Neuronal stem cell (in vitro differentiated cells): ENCODE measurements at regions not wholly inside any gene's neighbourhood (a gene's known extent, or its start where the extent isn't known, plus 50 kb on each side); places are given as distances from the start of the nearest gene placed in this dataset.

ENCODE experiments used
- DNase-seq: peaks from one replicate; pipeline ENCODE4 v3.0.0-alpha.2; 2013; ENCODE audit warnings: low spot score
- H2AFZ ChIP-seq: one replicate; pipeline ENCODE4 v1.6.1; 2013; ENCODE audit warnings: mild to moderate bottlenecking, low read length, inconsistent platforms
- H2AK5ac ChIP-seq: 2 replicates; pipeline ENCODE4 v1.6.1; 2013; ENCODE audit warnings: low read depth, mild to moderate bottlenecking, inconsistent platforms, low read length, moderate library complexity, mixed read lengths
- H2BK120ac ChIP-seq: 2 replicates; pipeline ENCODE4 v1.6.1; 2013; ENCODE audit warnings: low read depth, mild to moderate bottlenecking, inconsistent platforms, low read length, moderate library complexity, mixed read lengths
- H2BK12ac ChIP-seq: one replicate; pipeline ENCODE4 v1.6.1; 2013; ENCODE audit warnings: low read length, inconsistent platforms
- H2BK15ac ChIP-seq: 2 replicates; pipeline ENCODE4 v1.6.1; 2013; ENCODE audit warnings: mild to moderate bottlenecking, low read length, inconsistent platforms, mixed read lengths
- H2BK5ac ChIP-seq: one replicate; pipeline ENCODE4 v1.6.1; 2013; ENCODE audit warnings: inconsistent platforms, mild to moderate bottlenecking, low read length, moderate library complexity
- H3K14ac ChIP-seq: one replicate; pipeline ENCODE4 v1.6.1; 2013; ENCODE audit warnings: low read length, inconsistent platforms
- H3K18ac ChIP-seq: 2 replicates; pipeline ENCODE4 v1.6.1; 2013; ENCODE audit warnings: low read length, inconsistent platforms
- H3K23ac ChIP-seq: 2 replicates; pipeline ENCODE4 v1.6.1; 2013; ENCODE audit warnings: low read depth, mild to moderate bottlenecking, mixed read lengths, low read length, inconsistent platforms; ENCODE audit not compliant: poor library complexity
- H3K27ac ChIP-seq: replicated peaks from 3 replicates; pipeline ENCODE4 v1.5.1; 2013; ENCODE audit warnings: low read length, inconsistent platforms
- H3K27me3 ChIP-seq, 3 experiments: 2 replicates each; pipeline ENCODE4 v1.6.1; 2013; ENCODE audit warnings: low read length in 3 of 3, mild to moderate bottlenecking in 2 of 3, inconsistent platforms in 1 of 3, low read depth in 1 of 3, mixed read lengths in 1 of 3, moderate library complexity in 1 of 3; ENCODE audit not compliant: control insufficient read depth in 3 of 3, insufficient read depth in 3 of 3
- H3K36me3 ChIP-seq, 2 donors: replicated peaks in 1 of 2; 2 replicates each; pipeline ENCODE4 v1.6.1; 2013; ENCODE audit warnings: low read length in 2 of 2; ENCODE audit not compliant: control insufficient read depth in 2 of 2, insufficient read depth in 2 of 2
- H3K4ac ChIP-seq: 2 replicates; pipeline ENCODE4 v1.6.1; 2013; ENCODE audit warnings: inconsistent platforms, mild to moderate bottlenecking, low read length, moderate library complexity
- H3K4me1 ChIP-seq, 2 donors: 1 replicate in 1 of 2; 2 replicates in 1 of 2; pipeline ENCODE4 v1.6.1; 2013; ENCODE audit warnings: low read length in 2 of 2, low read depth in 1 of 2; ENCODE audit not compliant: control insufficient read depth in 2 of 2, insufficient read depth in 1 of 2
- H3K4me2 ChIP-seq: one replicate; pipeline ENCODE4 v1.6.1; 2013; ENCODE audit warnings: mild to moderate bottlenecking, low read length, inconsistent platforms; ENCODE audit not compliant: insufficient read depth, poor library complexity, severe bottlenecking
- H3K4me3 ChIP-seq, 2 donors: 2 replicates each; pipeline ENCODE4 v1.5.1; 2013; ENCODE audit warnings: low read length in 2 of 2, mild to moderate bottlenecking in 2 of 2, inconsistent platforms in 1 of 2, moderate library complexity in 1 of 2
- H3K79me1 ChIP-seq: one replicate; pipeline ENCODE4 v1.6.1; 2013; ENCODE audit warnings: low read depth, mild to moderate bottlenecking, inconsistent platforms, low read length, moderate library complexity
- H3K9ac ChIP-seq: one replicate; pipeline ENCODE4 v1.6.1; 2013; ENCODE audit warnings: mild to moderate bottlenecking, low read depth, low read length, inconsistent platforms; ENCODE audit not compliant: poor library complexity
- H3K9me3 ChIP-seq, 2 donors: replicated peaks in 1 of 2; 2 replicates each; pipeline versions ENCODE3 to v1.6.1; 2013; ENCODE audit warnings: low read length in 2 of 2, mild to moderate bottlenecking in 2 of 2, inconsistent platforms in 1 of 2, low read depth in 1 of 2, mixed read lengths in 1 of 2, moderate library complexity in 1 of 2; ENCODE audit not compliant: control insufficient read depth in 2 of 2, insufficient read depth in 1 of 2
- H4K8ac ChIP-seq: one replicate; pipeline ENCODE4 v1.6.1; 2013; ENCODE audit warnings: low read depth, mild to moderate bottlenecking, inconsistent platforms, low read length, moderate library complexity
- H4K91ac ChIP-seq: one replicate; pipeline ENCODE4 v1.6.1; 2013; ENCODE audit warnings: low read length, low read depth, mild to moderate bottlenecking, inconsistent platforms; ENCODE audit not compliant: poor library complexity
- WGBS, 2 donors: extraction: QIAGEN DNeasy Blood & Tissue Kit; methylation state at CpG; one replicate each; pipeline ENCODE4 v1.1.7; 2013; ENCODE audit warnings: missing lambda C conversion rate in 2 of 2, mixed read lengths in 1 of 2; ENCODE audit not compliant: insufficient read length in 2 of 2, insufficient replicate concordance in 1 of 2; ENCODE audit errors: extremely low coverage in 2 of 2; 5-methylcytosine and 5-hydroxymethylcytosine counted together

- no peak overlapping the region for H3K18ac ChIP-seq
- no peak for DNase-seq
- no CpG with 5 or more reads among the region's 3 CpGs for WGBS, 2 donors
These were observed 100.4 kb upstream of the ZNF618 start for GRCh38 chr9:113775749-113776148.

GRCh38 chr9:113776194-113776593, 99.9 kb upstream of the ZNF618 start:
- Histone ChIP-seq H3K14ac (no peak overlapping the region), H4K91ac (no peak overlapping the region)

More at GRCh38 chr9:113775749-113776148, 100.4 kb upstream of the ZNF618 start:
- H3K14ac ChIP-seq = no peak overlapping the region
- no peak overlapping the region for H2BK120ac ChIP-seq
- H3K23ac ChIP-seq = no peak overlapping the region
- no peaks in the 10 kb centered on the region for H3K36me3 ChIP-seq
- peaks cover 0 to 7% (median 0%) of the 10 kb centered on the region in 3 experiments for H3K27me3 ChIP-seq
- peaks cover 0 to 2% of the 10 kb centered on the region in 2 donors for H3K4me1 ChIP-seq
- H2AK5ac ChIP-seq = no peak overlapping the region
- H2BK15ac ChIP-seq = no peak overlapping the region
- no peak overlapping the region for H3K9ac ChIP-seq
- no peaks in the 10 kb centered on the region for H3K79me1 ChIP-seq
- H3K4me3 ChIP-seq = no peak overlapping the region
- H3K4ac ChIP-seq = no peak overlapping the region
- H2BK12ac ChIP-seq = no peak overlapping the region
- H2BK5ac ChIP-seq = no peak overlapping the region
- no peak overlapping the region for H3K4me2 ChIP-seq
- H3K9me3 ChIP-seq = no peaks in the 10 kb centered on the region
- no peak overlapping the region for H4K8ac ChIP-seq
- no peak overlapping the region for H4K91ac ChIP-seq
- no peak overlapping the region for H3K27ac ChIP-seq
- no peak overlapping the region for H2AFZ ChIP-seq

GRCh38 chr9:113781381-113781780, 94.7 kb upstream of the ZNF618 start:
- Histone ChIP-seq H3K4me3 (no peak overlapping the region), H2BK15ac (no peak overlapping the region), H2BK120ac (no peak overlapping the region), H3K27ac (no peak overlapping the region), H3K4ac (no peak overlapping the region), H3K14ac (no peak overlapping the region), H3K27me3 (peaks cover 0 to 22% (median 0%) of the 10 kb centered on the region in 3 experiments), H3K23ac (no peak overlapping the region), H3K9ac (no peak overlapping the region), H3K4me1 (no peaks in the 10 kb centered on the region), H3K79me1 (no peaks in the 10 kb centered on the region), H2AK5ac (no peak overlapping the region), H3K18ac (no peak overlapping the region), H3K36me3 (no peaks in the 10 kb centered on the region), H3K4me2 (no peak overlapping the region), H4K8ac (no peak overlapping the region), H2AFZ (no peak overlapping the region), H4K91ac (no peak overlapping the region), H2BK5ac (no peak overlapping the region), H3K9me3 (no peaks in the 10 kb centered on the region), H2BK12ac (no peak overlapping the region)
- DNase-seq = no peak
- WGBS, 2 donors = no CpG with 5 or more reads among the region's 2 CpGs

More at GRCh38 chr9:113776194-113776593, 99.9 kb upstream of the ZNF618 start:
- Histone ChIP-seq H3K4ac (no peak overlapping the region), H4K8ac (no peak overlapping the region), H3K27ac (no peak overlapping the region), H2AFZ (no peak overlapping the region), H3K4me1 (peaks cover 0 to 2% of the 10 kb centered on the region in 2 donors), H3K4me2 (no peak overlapping the region), H2BK120ac (no peak overlapping the region), H3K18ac (no peak overlapping the region), H3K9me3 (no peaks in the 10 kb centered on the region), H3K79me1 (no peaks in the 10 kb centered on the region), H3K23ac (no peak overlapping the region), H3K4me3 (no peak overlapping the region), H2BK15ac (no peak overlapping the region), H3K9ac (no peak overlapping the region), H2BK12ac (no peak overlapping the region), H3K36me3 (no peaks in the 10 kb centered on the region), H2BK5ac (no peak overlapping the region), H2AK5ac (no peak overlapping the region), H3K27me3 (peaks cover 0 to 7% (median 0%) of the 10 kb centered on the region in 3 experiments)
- no peak for DNase-seq
- no CpG with 5 or more reads among the region's 3 CpGs for WGBS, 2 donors

DNA sequence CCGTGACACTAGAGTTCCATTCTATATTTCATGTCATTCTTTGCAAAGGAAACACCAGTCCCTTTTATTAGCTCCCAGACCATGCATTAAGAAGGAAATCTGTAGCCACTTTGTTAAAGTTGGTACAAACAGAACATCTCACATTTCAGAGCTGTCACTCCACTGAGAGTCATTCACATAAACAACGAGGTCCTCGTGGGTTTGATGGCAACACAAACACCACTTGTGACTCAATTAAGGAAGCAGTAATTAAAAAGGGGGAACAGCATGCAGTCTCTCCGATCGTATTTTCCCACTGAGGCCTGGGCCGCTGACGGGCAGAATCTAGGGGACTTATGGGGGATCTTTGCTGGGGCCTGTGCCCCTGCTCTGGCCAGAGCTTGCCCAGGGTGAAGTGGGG, 94.2 kb upstream of the ZNF618 start:
- no peak overlapping the region for H2BK12ac ChIP-seq
- H4K91ac ChIP-seq = no peak overlapping the region
- no peak overlapping the region for H3K4me2 ChIP-seq
- H2BK15ac ChIP-seq = no peak overlapping the region
- H2AFZ ChIP-seq = no peak overlapping the region
- no peak overlapping the region for H3K23ac ChIP-seq
- H3K27me3 ChIP-seq = peaks cover 0 to 25% (median 0%) of the 10 kb centered on the region in 3 experiments
- no peak overlapping the region for H3K14ac ChIP-seq
- H3K27ac ChIP-seq = no peak overlapping the region
- no peak for DNase-seq
- no CpG with 5 or more reads among the region's 7 CpGs for WGBS, 2 donors
- H3K4me1 ChIP-seq = no peaks in the 10 kb centered on the region
- no peak overlapping the region for H3K4me3 ChIP-seq
- no peak overlapping the region for H3K4ac ChIP-seq
- no peak overlapping the region for H2BK120ac ChIP-seq
- no peak overlapping the region for H4K8ac ChIP-seq
- H2BK5ac ChIP-seq = no peak overlapping the region
- H3K36me3 ChIP-seq = no peaks in the 10 kb centered on the region
- H3K79me1 ChIP-seq = no peaks in the 10 kb centered on the region
- no peak overlapping the region for H2AK5ac ChIP-seq
- H3K9ac ChIP-seq = no peak overlapping the region
- no peak overlapping the region for H3K18ac ChIP-seq
- H3K9me3 ChIP-seq = no peaks in the 10 kb centered on the region
